Ovary (tissue), 3 donors: ENCODE measurements at regions not wholly inside any gene's neighbourhood (a gene's known extent, or its start where the extent isn't known, plus 50 kb on each side); places are given as distances from the start of the nearest gene placed in this dataset.

Experiments used
- POLR2A ChIP-seq: fragments of 450-650 bp; IDR thresholded peaks from one replicate; pipeline ENCODE4 v1.6.1; 2017; ENCODE audit warnings: antibody characterized with exemption, mild to moderate bottlenecking, moderate library complexity
- TF ChIP-seq, protein P1 (sequence below), 3 donors: fragments of 450-650 bp in 2 of 3; fragments of 200-600 bp in 1 of 3; IDR thresholded peaks; one replicate each; pipeline versions ENCODE4 v1.5.1 to v1.8.0; 2016 to 2022; ENCODE audit warnings: antibody characterized with exemption in 3 of 3, mild to moderate bottlenecking in 1 of 3
- donor health status: DM: no; HTN: no; CAD: no.

DNA sequence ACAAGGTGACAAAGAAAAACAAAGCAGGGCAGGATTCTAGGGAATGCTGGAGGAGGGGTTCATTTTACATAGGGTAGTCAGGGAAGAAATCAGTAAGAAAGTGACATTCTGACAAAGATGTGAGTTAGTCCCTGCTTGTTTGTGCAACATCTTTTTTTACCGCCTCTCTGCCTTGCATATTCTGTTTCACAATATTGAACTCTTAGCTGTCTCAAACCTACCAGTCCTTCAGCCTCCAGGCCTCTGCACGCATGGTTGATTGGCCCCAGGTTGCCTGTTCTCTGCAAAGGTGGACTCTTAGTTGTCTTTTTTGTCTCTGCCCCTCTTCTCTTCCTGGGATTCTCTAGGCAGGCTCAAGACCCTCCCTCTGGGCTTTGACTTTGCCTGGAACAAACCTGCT is 152.2 kb upstream of the RUNX1 start:
- no peak for TF ChIP-seq POLR2A
- TF ChIP-seq, protein P1, sequence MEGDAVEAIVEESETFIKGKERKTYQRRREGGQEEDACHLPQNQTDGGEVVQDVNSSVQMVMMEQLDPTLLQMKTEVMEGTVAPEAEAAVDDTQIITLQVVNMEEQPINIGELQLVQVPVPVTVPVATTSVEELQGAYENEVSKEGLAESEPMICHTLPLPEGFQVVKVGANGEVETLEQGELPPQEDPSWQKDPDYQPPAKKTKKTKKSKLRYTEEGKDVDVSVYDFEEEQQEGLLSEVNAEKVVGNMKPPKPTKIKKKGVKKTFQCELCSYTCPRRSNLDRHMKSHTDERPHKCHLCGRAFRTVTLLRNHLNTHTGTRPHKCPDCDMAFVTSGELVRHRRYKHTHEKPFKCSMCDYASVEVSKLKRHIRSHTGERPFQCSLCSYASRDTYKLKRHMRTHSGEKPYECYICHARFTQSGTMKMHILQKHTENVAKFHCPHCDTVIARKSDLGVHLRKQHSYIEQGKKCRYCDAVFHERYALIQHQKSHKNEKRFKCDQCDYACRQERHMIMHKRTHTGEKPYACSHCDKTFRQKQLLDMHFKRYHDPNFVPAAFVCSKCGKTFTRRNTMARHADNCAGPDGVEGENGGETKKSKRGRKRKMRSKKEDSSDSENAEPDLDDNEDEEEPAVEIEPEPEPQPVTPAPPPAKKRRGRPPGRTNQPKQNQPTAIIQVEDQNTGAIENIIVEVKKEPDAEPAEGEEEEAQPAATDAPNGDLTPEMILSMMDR (IDR thresholded peaks at IDR 0.05) = no peak
